Endothelial cell of umbilical vein (primary cell): ENCODE measurements at regions not wholly inside any gene's neighbourhood (a gene's known extent, or its start where the extent isn't known, plus 50 kb on each side); places are given as distances from the start of the nearest gene placed in this dataset.

Experiments
- BruUV-seq: library from RNA; stranded (reverse); fragments of 400-500 nt; replicated peaks from 2 replicates; lab custom pipeline; 2021; lab: Mats Ljungman, UMichigan
- CTCF ChIA-PET: fragments of 300-600, 350-600 bp; sonication (Branson Sonifier 250); formaldehyde crosslinking; loops from one replicate; lab custom pipeline; 2021; ENCODE audit warnings: antibody characterized with exemption, inconsistent platforms; lab: Charles Lee
- POLR2A ChIA-PET: fragments of 300-600, 350-600 bp; sonication (Branson Sonifier 250); formaldehyde crosslinking; loops from one replicate; lab custom pipeline; 2021; ENCODE audit warnings: antibody characterized with exemption, inconsistent platforms; lab: Charles Lee
- DNase-seq: peaks from one replicate; pipeline ENCODE4 v3.0.0-alpha.2; 2011; ENCODE audit warnings: low read depth, low spot score
- FAIRE-seq: peaks from 2 replicates; lab custom pipeline; 2011; peaks lifted over from hg19 to GRCh38; lab: Jason Lieb, UNC
- H2AFZ ChIP-seq: 2 replicates; pipeline ENCODE4 v1.6.0; 2012; ENCODE audit warnings: low read depth, low read length, control low read depth, inconsistent platforms
- H3K27ac ChIP-seq: 2 replicates; pipeline ENCODE4 v1.5.1; 2011; ENCODE audit warnings: low read depth, mild to moderate bottlenecking, control low read depth, low read length, moderate library complexity; ENCODE audit not compliant: insufficient read depth
- H3K27me3 ChIP-seq, 2 experiments: 2 replicates each; pipeline versions ENCODE4 v1.6.0 to v1.6.1; 2011; ENCODE audit warnings: low read length in 2 of 2, mixed read lengths in 1 of 2; ENCODE audit not compliant: control insufficient read depth in 2 of 2, insufficient read depth in 2 of 2
- H3K36me3 ChIP-seq, 2 experiments: 2 replicates in 1 of 2; 3 replicates in 1 of 2; pipeline ENCODE4 v1.5.1; 2011; ENCODE audit warnings: low read length in 2 of 2, mild to moderate bottlenecking in 1 of 2, moderate library complexity in 1 of 2; ENCODE audit not compliant: control insufficient read depth in 2 of 2, insufficient read depth in 2 of 2; ENCODE audit errors: extremely low read depth in 1 of 2
- H3K4me1 ChIP-seq: 3 replicates; pipeline ENCODE4 v1.5.1; 2011; ENCODE audit warnings: mild to moderate bottlenecking, low read length; ENCODE audit not compliant: control insufficient read depth, insufficient read depth; ENCODE audit errors: extremely low read depth
- H3K4me2 ChIP-seq: 2 replicates; pipeline ENCODE4 v1.6.1; 2011; ENCODE audit warnings: low read length, control low read depth, mixed read lengths; ENCODE audit not compliant: insufficient read depth
- H3K4me3 ChIP-seq, 3 experiments: fragments of 200-600 bp in 1 of 3; sonication (generic), shearing (Covaris generic) in 1 of 3; replicated peaks in 1 of 3; 2 replicates each; pipeline ENCODE4 v1.5.1; 2011 to 2016; ENCODE audit warnings: control low read depth in 3 of 3, low read length in 3 of 3, mild to moderate bottlenecking in 2 of 3, inconsistent platforms in 1 of 3, low read depth in 1 of 3, moderate library complexity in 1 of 3; ENCODE audit not compliant: insufficient read depth in 1 of 3
- H3K79me2 ChIP-seq: 2 replicates; pipeline ENCODE4 v1.6.0; 2012; ENCODE audit warnings: low read length, inconsistent platforms; ENCODE audit not compliant: control insufficient read depth, insufficient read depth
- H3K9ac ChIP-seq: replicated peaks from 2 replicates; pipeline ENCODE3; 2011; ENCODE audit warnings: low read length, control low read depth; ENCODE audit not compliant: insufficient read depth; ENCODE audit errors: extremely low read depth
- H3K9me1 ChIP-seq: replicated peaks from 3 replicates; pipeline ENCODE4 v1.6.0; 2011; ENCODE audit warnings: mild to moderate bottlenecking, low read length; ENCODE audit not compliant: control insufficient read depth, insufficient read depth; ENCODE audit errors: extremely low read depth
- H3K9me3 ChIP-seq: replicated peaks from 2 replicates; pipeline ENCODE4 v1.5.1; 2012; ENCODE audit warnings: low read length, inconsistent platforms; ENCODE audit not compliant: control insufficient read depth, insufficient read depth
- H4K20me1 ChIP-seq: replicated peaks from 2 replicates; pipeline ENCODE3; 2011; ENCODE audit warnings: mild to moderate bottlenecking, low read length; ENCODE audit not compliant: control insufficient read depth, insufficient read depth; ENCODE audit errors: extremely low read depth
- CTCF ChIP-seq, 2 donors: IDR thresholded peaks; 1 replicate in 1 of 2; 2 replicates in 1 of 2; pipeline ENCODE4 v1.5.1; 2011; ENCODE audit warnings: low read length in 2 of 2, mild to moderate bottlenecking in 2 of 2, moderate library complexity in 2 of 2, control low read depth in 1 of 2, inconsistent platforms in 1 of 2, low read depth in 1 of 2; ENCODE audit not compliant: insufficient read depth in 1 of 2; ENCODE audit errors: extremely low read depth in 1 of 2
- EZH2 ChIP-seq: IDR thresholded peaks from 2 replicates; pipeline ENCODE4 v1.6.1; 2012; ENCODE audit warnings: borderline replicate concordance, low read depth, mild to moderate bottlenecking, moderate library complexity, low read length, inconsistent platforms; ENCODE audit not compliant: severe bottlenecking
- FOS ChIP-seq: IDR thresholded peaks from 2 replicates; pipeline ENCODE4 v1.6.1; 2011; ENCODE audit warnings: mild to moderate bottlenecking, low read length, moderate library complexity, borderline replicate concordance; ENCODE audit not compliant: insufficient read depth
- GATA2 ChIP-seq: IDR thresholded peaks from 2 replicates; pipeline ENCODE4 v1.7.0; 2011; ENCODE audit warnings: low read depth, mild to moderate bottlenecking, moderate library complexity, mixed read lengths, low read length; ENCODE audit not compliant: insufficient read length, insufficient read depth
- JUN ChIP-seq: IDR thresholded peaks from 2 replicates; pipeline ENCODE4 v1.6.1; 2011; ENCODE audit warnings: borderline replicate concordance, low read depth; ENCODE audit not compliant: insufficient read length, insufficient read depth
- dilution Hi-C: fragments of 300-500 bp; cut with MboI; formaldehyde crosslinking; loops from one replicate; pipeline ENCODE4 v1.15.0; 2019; ENCODE audit warnings: low sequenced_read_pairs; ENCODE audit not compliant: extremely low pct_ligation_motif_present
- intact Hi-C: fragments of 100-400 bp; cut with micrococcal nuclease; formaldehyde crosslinking; loops from one replicate; pipeline ENCODE4 v1.10.0; 2022

DNA sequence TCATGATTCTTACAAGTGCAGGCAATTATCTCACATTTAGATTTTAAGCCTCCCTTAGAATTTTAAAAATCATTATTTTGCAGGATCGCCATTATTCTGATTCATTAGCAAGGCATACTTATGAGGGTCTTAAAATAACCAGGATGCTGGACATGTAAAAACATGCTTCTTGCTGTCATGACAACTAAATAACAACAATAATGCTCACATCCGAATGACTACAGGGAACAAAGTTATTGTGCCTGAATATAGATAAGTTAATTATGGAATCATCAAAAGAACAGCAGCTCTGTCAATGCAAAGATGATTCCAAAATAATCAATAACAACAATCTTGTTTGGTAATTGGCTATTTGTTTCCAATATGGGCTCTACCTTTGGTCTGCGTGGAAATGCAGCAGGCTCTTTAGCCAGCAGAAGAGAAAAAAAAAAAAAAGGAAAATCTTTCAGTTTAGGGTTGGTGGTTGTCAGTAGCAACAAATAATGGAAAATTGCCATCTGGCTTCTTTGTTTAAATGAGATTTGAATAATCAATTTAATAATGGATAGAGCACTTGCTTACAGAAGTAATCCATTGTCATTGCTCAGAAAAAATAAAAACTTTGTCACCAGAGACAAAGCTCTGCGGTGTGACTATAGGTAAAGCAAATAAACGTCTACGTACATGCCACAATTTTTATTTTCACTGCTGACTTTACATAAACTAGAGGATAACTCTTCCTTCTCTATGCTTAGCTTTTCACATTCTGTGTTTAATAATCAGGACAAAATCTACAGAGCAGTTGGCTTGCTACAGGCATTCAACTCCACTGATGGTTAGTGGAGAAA is 468.9 kb upstream of the TSHZ3 start:
- intact Hi-C loops (no loop called here), dilution Hi-C loops (no loop called here)
- DNase-seq (no peak), FAIRE-seq (no peak)
- TF ChIP-seq CTCF (IDR thresholded peaks at IDR 0.05; ENCODE audit: extremely low read depth in 1 of 2, insufficient read depth in 1 of 2, low read depth in 1 of 2, low read length in 2 of 2) (no peak), GATA2 (no peak), JUN (no peak), FOS (no peak), EZH2 (no peak)
- Histone ChIP-seq H3K27me3 (no peaks in the 10 kb centered on the region), H3K4me2 (no peak overlapping the region), H3K36me3 (no peaks in the 10 kb centered on the region), H4K20me1 (no peaks in the 10 kb centered on the region), H3K9ac (no peak overlapping the region), H3K9me1 (no peaks in the 10 kb centered on the region), H3K9me3 (peaks cover 7% of the 10 kb centered on the region), H3K4me3 (no peak overlapping the region), H3K27ac (no peak overlapping the region), H2AFZ (no peak overlapping the region), H3K4me1 (no peaks in the 10 kb centered on the region), H3K79me2 (no peaks in the 10 kb centered on the region)
- CTCF ChIA-PET: no interaction called here
- POLR2A ChIA-PET: no interaction called here
- no TSS peak for BruUV-seq
